Lower leg skin (tissue), 4 donors: ENCODE measurements at regions not wholly inside any gene's neighbourhood (a gene's known extent, or its start where the extent isn't known, plus 50 kb on each side); places are given as distances from the start of the nearest gene placed in this dataset.

Source experiments
- DNase-seq, 2 donors: peaks; one replicate each; pipeline ENCODE4 v3.0.0-alpha.2; 2019; ENCODE audit warnings: low spot score in 2 of 2
- H3K4me3 ChIP-seq: fragments of 200-600 bp; sonication (generic); 2 replicates; pipeline ENCODE4 v1.5.1; 2017; ENCODE audit warnings: mild to moderate bottlenecking, low read depth; ENCODE audit not compliant: poor library complexity, severe bottlenecking
- CTCF ChIP-seq, 3 donors: fragments of 450-650 bp; IDR thresholded peaks; one replicate each; pipeline ENCODE4 v1.5.1; 2016; ENCODE audit warnings: antibody characterized with exemption in 3 of 3, mild to moderate bottlenecking in 3 of 3, moderate library complexity in 2 of 3
- POLR2A ChIP-seq, 2 donors: fragments of 450-650 bp; IDR thresholded peaks; one replicate each; pipeline ENCODE4 v1.6.1; 2016 to 2017; ENCODE audit warnings: antibody characterized with exemption in 2 of 2, mild to moderate bottlenecking in 1 of 2, moderate library complexity in 1 of 2
- WGBS, 2 donors: methylation state at CpG; one replicate each; pipeline ENCODE4 v1.1.5; 2018; 5-methylcytosine and 5-hydroxymethylcytosine counted together
- intact Hi-C: fragments of 100-400 bp; cut with DNase I; formaldehyde crosslinking; loops from one replicate; pipeline ENCODE4 v1.15.0; 2023; ENCODE audit warnings: low total_unique reads

- WGBS, 2 donors: 40 to 50% methylated on average over 3 of the region's 3 CpGs
- TF ChIP-seq CTCF (IDR thresholded peaks at IDR 0.05) (no peak), POLR2A (IDR thresholded peaks at IDR 0.05) (no peak)
- no peak overlapping the region for H3K4me3 ChIP-seq
- intact Hi-C loops: no loop called here
- no peak for DNase-seq
These were observed 80.4 kb upstream of the ADAMTS5 start for GRCh38 chr21:27047283-27047657.

GRCh38 chr21:27045281-27045985, 78.5 kb upstream of the ADAMTS5 start:
- WGBS, 2 donors: 67% methylated on average over 3 of the region's 3 CpGs
- TF ChIP-seq POLR2A (IDR thresholded peaks at IDR 0.05) (no peak), CTCF (IDR thresholded peaks at IDR 0.05) (no peak)
- no peak for DNase-seq
- H3K4me3 ChIP-seq: no peak overlapping the region
- intact Hi-C loops: no loop called here

- intact Hi-C loops: no loop called here
- no peak for DNase-seq
- WGBS, 2 donors: 83 to 91% methylated on average over 1 of the region's 1 CpG
- no peak overlapping the region for H3K4me3 ChIP-seq
- TF ChIP-seq CTCF (IDR thresholded peaks at IDR 0.05): no peak
- no peak for TF ChIP-seq POLR2A (IDR thresholded peaks at IDR 0.05)
These were observed 76.5 kb upstream of the ADAMTS5 start for GRCh38 chr21:27043377-27043776.

GRCh38 chr21:27040738-27041469, 74.0 kb upstream of the ADAMTS5 start:
- no peak for DNase-seq
- H3K4me3 ChIP-seq: no peak overlapping the region
- 74 to 84% methylated on average over 2 of the region's 2 CpGs for whole genome bisulfite sequencing, 2 donors
- no peak for TF ChIP-seq CTCF (IDR thresholded peaks at IDR 0.05)
- no peak for TF ChIP-seq POLR2A (IDR thresholded peaks at IDR 0.05)
- intact Hi-C loops: no loop called here

GRCh38 chr21:27036736-27037301, 69.9 kb upstream of the ADAMTS5 start:
- intact Hi-C loops: no loop called here
- WGBS, 2 donors: 87 to 89% methylated on average over 3 of the region's 3 CpGs
- DNase-seq: no peak
- TF ChIP-seq CTCF (IDR thresholded peaks at IDR 0.05) (no peak), POLR2A (IDR thresholded peaks at IDR 0.05) (no peak)
- no peak overlapping the region for H3K4me3 ChIP-seq
